A673 (cell line): ENCODE measurements at regions not wholly inside any gene's neighbourhood (a gene's known extent, or its start where the extent isn't known, plus 50 kb on each side); places are given as distances from the start of the nearest gene placed in this dataset.

Source experiments
- EZH2 ChIP-seq: fragments of 200-600 bp; sonication (generic); IDR thresholded peaks from 2 replicates; pipeline ENCODE4 v1.6.1; 2017; ENCODE audit warnings: borderline replicate concordance, low read depth, mild to moderate bottlenecking, mixed read lengths, antibody characterized with exemption, low read length; ENCODE audit not compliant: poor library complexity, severe bottlenecking
- TF ChIP-seq, protein P1 (sequence below): fragments of 300-800, 200-600 bp; sonication (generic); conservative IDR thresholded peaks from 2 replicates; pipeline ENCODE4 v1.5.1; 2017; ENCODE audit warnings: low read depth, mild to moderate bottlenecking, antibody characterized with exemption, low read length, moderate library complexity, mixed read lengths

DNA sequence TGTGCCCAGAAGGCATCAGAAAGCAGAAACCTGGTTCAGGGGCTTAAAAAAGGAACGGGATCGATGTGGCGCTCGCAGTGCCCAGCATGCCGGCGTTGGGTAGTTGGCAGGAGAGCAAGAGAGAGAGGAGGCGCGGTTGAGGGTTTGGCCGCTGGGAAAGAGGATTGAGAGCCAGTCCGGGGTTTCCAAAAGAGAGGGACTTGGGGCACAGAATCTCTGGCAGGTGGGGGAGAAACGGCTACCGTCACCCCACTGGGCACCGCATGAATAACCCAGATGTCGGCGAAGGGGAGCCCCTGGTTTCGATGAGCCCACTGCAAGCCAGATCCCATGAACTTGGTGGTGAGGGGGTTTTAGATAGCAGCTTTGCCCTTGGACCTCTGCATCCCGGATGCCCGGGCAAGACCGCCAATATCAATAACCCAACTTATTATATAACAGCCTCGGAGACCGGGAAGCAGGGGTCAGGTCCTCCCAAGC, 60.4 kb upstream of the ACOT11 start:
- TF ChIP-seq, protein P1, sequence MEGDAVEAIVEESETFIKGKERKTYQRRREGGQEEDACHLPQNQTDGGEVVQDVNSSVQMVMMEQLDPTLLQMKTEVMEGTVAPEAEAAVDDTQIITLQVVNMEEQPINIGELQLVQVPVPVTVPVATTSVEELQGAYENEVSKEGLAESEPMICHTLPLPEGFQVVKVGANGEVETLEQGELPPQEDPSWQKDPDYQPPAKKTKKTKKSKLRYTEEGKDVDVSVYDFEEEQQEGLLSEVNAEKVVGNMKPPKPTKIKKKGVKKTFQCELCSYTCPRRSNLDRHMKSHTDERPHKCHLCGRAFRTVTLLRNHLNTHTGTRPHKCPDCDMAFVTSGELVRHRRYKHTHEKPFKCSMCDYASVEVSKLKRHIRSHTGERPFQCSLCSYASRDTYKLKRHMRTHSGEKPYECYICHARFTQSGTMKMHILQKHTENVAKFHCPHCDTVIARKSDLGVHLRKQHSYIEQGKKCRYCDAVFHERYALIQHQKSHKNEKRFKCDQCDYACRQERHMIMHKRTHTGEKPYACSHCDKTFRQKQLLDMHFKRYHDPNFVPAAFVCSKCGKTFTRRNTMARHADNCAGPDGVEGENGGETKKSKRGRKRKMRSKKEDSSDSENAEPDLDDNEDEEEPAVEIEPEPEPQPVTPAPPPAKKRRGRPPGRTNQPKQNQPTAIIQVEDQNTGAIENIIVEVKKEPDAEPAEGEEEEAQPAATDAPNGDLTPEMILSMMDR: no peak
- no peak for TF ChIP-seq EZH2
